ENCODE measurements at regions not wholly inside any gene's neighbourhood (a gene's known extent, or its start where the extent isn't known, plus 50 kb on each side); places are given as distances from the start of the nearest gene placed in this dataset.
"Not testable (repeated sequence)": the region's sequence is repeated elsewhere in the genome, so short reads cannot be mapped to it uniquely, and the experiment has no call there.

DNA sequence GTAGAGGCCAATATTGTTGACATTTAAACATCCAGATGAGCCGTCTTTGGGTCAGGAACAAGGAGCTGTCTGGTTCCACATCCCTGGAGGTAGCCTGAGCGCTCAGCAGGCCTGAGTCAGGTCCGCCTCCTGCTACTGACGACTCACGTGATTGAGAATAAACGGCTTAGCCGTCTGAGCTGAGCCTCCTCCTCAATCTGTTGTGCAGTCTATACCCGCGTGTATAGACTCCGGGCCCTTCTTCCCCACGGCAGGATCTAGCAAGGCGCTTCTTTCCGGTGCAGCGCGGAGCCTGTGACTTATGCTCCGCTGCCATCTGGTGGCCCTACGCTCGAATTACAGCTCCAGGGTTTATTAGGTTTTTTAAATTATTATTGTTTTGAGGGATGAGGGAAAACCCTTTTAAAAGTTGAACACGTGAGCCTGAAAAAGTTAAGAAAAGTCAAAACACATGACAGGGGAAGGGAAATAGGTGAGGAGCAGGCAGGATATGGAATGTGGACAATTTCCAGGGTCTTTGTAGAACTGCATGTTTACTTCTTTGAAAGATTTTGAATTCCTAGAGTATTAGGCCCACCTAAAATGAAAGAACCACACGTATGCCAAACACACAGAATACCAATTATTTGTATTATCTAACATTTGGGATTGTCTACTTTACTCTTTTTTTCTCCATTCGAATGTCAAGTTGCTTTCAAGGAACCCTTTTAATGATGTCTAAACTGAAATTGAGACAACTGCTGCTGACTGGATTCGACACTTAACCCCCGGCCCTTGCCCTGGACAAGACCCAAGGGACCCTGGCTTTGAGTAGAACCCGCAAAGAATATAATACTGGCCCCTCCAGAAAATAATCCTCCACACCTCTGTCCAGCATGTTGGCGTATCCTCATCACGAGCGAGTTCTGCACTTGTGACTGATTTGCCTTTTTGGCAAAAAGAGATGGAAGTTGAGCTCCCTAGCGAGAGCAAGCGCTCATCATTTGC is 112.4 kb upstream of the ZNF236 start:
- no peak overlapping the region for H3K4me3 ChIP-seq

DNA sequence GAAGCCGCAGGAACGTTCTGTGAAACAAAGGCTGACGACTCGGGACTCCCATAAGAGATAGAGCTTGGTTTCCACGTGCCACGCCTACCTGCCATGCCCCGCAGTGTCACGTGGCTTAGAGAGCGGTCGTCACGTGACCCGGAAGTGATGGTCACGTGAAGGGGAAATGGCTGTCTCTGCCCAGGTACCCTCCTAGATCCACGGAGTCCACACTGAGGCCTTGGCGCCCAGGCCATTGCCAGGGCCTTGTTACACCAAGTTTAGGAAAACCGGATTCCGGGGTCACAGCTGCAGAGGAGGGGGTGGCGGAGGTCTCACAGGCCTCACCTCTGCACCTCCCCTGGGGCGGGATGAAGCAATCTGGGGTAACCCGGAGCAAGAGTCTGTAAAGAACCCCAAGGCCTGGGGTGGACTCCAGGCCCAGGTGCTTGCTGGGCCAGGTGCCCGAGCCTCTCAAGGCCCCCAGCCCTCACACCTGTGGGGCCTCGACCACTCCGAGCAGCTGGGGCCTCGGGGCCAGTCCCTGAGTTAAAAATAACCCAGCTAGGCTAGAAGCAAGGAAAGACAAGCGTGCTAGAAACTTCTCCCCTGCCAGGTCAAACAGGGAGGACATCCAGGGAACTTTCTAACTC is 113.5 kb upstream of the ZNF236 start:
- H3K27ac ChIP-seq: no peak overlapping the region
- no peaks in the 10 kb centered on the region for H3K27me3 ChIP-seq
- no peaks in the 10 kb centered on the region for H3K4me1 ChIP-seq
- H3K9me3 ChIP-seq: no peaks in the 10 kb centered on the region
- no peaks in the 10 kb centered on the region for H3K36me3 ChIP-seq
- no peak overlapping the region for H3K4me3 ChIP-seq
- TF ChIP-seq, protein P1, sequence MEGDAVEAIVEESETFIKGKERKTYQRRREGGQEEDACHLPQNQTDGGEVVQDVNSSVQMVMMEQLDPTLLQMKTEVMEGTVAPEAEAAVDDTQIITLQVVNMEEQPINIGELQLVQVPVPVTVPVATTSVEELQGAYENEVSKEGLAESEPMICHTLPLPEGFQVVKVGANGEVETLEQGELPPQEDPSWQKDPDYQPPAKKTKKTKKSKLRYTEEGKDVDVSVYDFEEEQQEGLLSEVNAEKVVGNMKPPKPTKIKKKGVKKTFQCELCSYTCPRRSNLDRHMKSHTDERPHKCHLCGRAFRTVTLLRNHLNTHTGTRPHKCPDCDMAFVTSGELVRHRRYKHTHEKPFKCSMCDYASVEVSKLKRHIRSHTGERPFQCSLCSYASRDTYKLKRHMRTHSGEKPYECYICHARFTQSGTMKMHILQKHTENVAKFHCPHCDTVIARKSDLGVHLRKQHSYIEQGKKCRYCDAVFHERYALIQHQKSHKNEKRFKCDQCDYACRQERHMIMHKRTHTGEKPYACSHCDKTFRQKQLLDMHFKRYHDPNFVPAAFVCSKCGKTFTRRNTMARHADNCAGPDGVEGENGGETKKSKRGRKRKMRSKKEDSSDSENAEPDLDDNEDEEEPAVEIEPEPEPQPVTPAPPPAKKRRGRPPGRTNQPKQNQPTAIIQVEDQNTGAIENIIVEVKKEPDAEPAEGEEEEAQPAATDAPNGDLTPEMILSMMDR (IDR thresholded peaks at IDR 0.05): no peak
- intact Hi-C loops (cut with DNase I): loop anchor here (1.0 kb wide), 1 partner anchor 310 kb away; no protein-coding TSS in a partner anchor
- DNase-seq (ENCODE audit: low spot score in 2 of 2): peak in 1 of 2 donors; percentile 50

More for the DNA sequence above, 112.4 kb upstream of the ZNF236 start:
- Histone ChIP-seq H3K4me1 (no peaks in the 10 kb centered on the region), H3K27ac (no peak overlapping the region), H3K9me3 (no peaks in the 10 kb centered on the region), H3K36me3 (no peaks in the 10 kb centered on the region), H3K27me3 (no peaks in the 10 kb centered on the region)
- intact Hi-C loops (cut with DNase I): loop anchor here (1.0 kb wide), 1 partner anchor 311 kb away; no protein-coding TSS in a partner anchor
- TF ChIP-seq, protein P1 (IDR thresholded peaks at IDR 0.05): peak; percentile 80 to 95 (median 88)
- DNase-seq (ENCODE audit: low spot score in 2 of 2): peak in 1 of 2 donors; percentile 81

DNA sequence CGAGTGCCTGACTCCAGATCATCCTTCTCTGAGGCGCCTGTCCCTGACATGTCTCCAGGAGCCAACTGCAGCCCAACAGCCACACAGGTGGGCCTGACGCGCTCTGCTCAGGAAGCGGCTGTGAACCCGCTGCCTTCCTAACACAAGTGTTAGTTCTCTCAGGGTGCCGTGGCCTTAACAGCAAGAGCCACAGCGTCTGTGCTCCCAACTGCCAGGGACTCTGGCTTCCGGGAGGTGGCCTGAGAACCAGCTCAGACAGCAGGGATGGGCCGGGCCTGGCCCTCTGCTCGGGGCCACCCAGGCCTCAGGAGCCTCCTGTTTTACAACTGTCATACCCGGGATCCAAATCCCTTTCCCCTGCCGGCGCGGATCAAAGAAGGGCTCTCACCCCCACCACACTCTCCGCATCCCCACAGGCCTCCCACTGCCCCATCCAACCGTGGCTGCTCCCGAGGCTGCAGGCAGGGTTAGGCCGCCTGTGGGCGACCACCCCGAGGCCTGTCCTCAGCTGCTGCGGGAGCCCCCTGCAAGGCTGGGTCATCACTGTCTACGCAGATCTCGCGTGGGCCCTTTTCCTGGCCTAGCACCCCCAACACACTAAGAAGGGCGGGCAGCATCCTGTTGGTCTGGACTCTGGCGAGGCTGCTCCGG is 114.2 kb upstream of the ZNF236 start:
- Histone ChIP-seq H3K4me3 (no peak overlapping the region), H3K9me3 (no peaks in the 10 kb centered on the region), H3K27me3 (no peaks in the 10 kb centered on the region), H3K36me3 (no peaks in the 10 kb centered on the region), H3K27ac (no peak overlapping the region), H3K4me1 (no peaks in the 10 kb centered on the region)
- TF ChIP-seq, protein P1 (IDR thresholded peaks at IDR 0.05): no peak
- intact Hi-C loops (cut with DNase I): no loop called here
- DNase-seq (ENCODE audit: low spot score in 2 of 2): peak in 1 of 2 donors; percentile 49

DNA sequence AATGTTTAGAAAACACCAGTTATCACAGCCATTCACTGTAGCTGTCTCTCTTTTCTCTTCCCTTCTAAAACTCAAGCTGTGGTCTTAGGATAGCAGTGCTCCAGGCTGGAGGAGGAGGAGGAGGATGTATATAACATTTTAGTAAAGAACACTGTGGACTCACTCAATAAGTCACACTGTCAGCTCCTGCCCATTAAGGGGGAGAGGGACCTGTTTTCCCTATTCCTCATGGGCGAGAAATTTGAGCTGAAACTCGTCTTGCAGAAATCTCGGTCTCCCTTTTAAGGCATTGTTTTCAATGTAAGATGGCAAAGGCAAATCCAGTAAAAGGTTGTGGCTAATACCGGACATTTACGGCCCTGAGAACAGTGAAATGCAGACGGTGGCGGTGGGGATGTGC is 114.8 kb upstream of the ZNF236 start:
- Histone ChIP-seq H3K4me1 (no peaks in the 10 kb centered on the region), H3K36me3 (no peaks in the 10 kb centered on the region), H3K4me3 (no peak overlapping the region), H3K27ac (no peak overlapping the region), H3K9me3 (no peaks in the 10 kb centered on the region), H3K27me3 (no peaks in the 10 kb centered on the region)
- intact Hi-C loops (cut with DNase I): no loop called here
- DNase-seq (ENCODE audit: low spot score in 2 of 2): peak in 1 of 2 donors; percentile 16
- TF ChIP-seq, protein P1 (IDR thresholded peaks at IDR 0.05): no peak

DNA sequence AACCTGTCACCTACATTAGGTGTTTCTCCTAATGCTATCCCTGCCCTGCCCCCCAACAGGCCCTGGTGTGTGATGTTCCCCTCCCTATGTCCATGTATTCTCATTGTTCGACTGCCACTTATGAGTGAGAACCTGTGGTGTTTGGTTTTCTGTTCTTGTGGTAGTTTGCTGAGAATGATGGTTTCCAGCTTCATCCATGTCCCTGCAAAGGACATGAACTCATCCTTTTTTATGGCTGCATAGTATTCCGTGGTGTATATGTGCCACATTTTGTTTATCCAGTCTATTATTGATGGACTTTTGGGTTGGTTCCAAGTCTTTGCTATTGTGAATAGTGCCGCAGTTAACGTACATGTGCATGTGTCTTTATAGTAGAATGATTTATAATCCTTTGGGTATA is 117.8 kb upstream of the ZNF236 start:
- H3K36me3 ChIP-seq; H3K9me3 ChIP-seq; DNase-seq (ENCODE audit: low spot score in 2 of 2); H3K4me3 ChIP-seq; intact Hi-C loops (cut with DNase I); H3K27me3 ChIP-seq; H3K4me1 ChIP-seq; H3K27ac ChIP-seq: not testable (repeated sequence)
